ENCODE measurements at regions not wholly inside any gene's neighbourhood (a gene's known extent, or its start where the extent isn't known, plus 50 kb on each side); places are given as distances from the start of the nearest gene placed in this dataset.

- DNase-seq (ENCODE audit: low read depth) = no peak
- TF ChIP-seq CTCF (conservative IDR thresholded peaks at IDR 0.05; ENCODE audit: low read depth, low read length) = no peak
- H3K4me3 ChIP-seq (ENCODE audit: low read depth, low read length) = no peak overlapping the region
Measured at GRCh38 chr16:80151722-80152111, 389.1 kb upstream of the DYNLRB2 start.

- DNase-seq (ENCODE audit: low read depth) = no peak
- no peak for TF ChIP-seq CTCF (conservative IDR thresholded peaks at IDR 0.05; ENCODE audit: low read depth, low read length)
- H3K4me3 ChIP-seq (ENCODE audit: low read depth, low read length) = no peak overlapping the region
Measured at GRCh38 chr16:80150978-80151721, 389.6 kb upstream of the DYNLRB2 start.

GRCh38 chr16:80148826-80149225 lies 392.0 kb upstream of the DYNLRB2 start:
- DNase-seq (ENCODE audit: low read depth) = no peak
- no peak overlapping the region for H3K4me3 ChIP-seq (ENCODE audit: low read depth, low read length)
- no peak for TF ChIP-seq CTCF (conservative IDR thresholded peaks at IDR 0.05; ENCODE audit: low read depth, low read length)

- no peak for TF ChIP-seq CTCF (conservative IDR thresholded peaks at IDR 0.05; ENCODE audit: low read depth, low read length)
- no peak for DNase-seq (ENCODE audit: low read depth)
- H3K4me3 ChIP-seq (ENCODE audit: low read depth, low read length) = no peak overlapping the region
Measured at GRCh38 chr16:80147026-80147655, 393.7 kb upstream of the DYNLRB2 start.

- peak; percentile 35 for DNase-seq (ENCODE audit: low read depth)
- no peak for TF ChIP-seq CTCF (conservative IDR thresholded peaks at IDR 0.05; ENCODE audit: low read depth, low read length)
- H3K4me3 ChIP-seq (ENCODE audit: low read depth, low read length) = no peak overlapping the region
Measured at GRCh38 chr16:80144191-80144590, 396.6 kb upstream of the DYNLRB2 start.

GRCh38 chr16:80142940-80143339 lies 397.9 kb upstream of the DYNLRB2 start:
- no peak overlapping the region for H3K4me3 ChIP-seq (ENCODE audit: low read depth, low read length)
- no peak for DNase-seq (ENCODE audit: low read depth)
- TF ChIP-seq CTCF (conservative IDR thresholded peaks at IDR 0.05; ENCODE audit: low read depth, low read length) = no peak

GRCh38 chr16:80142281-80142680 lies 398.5 kb upstream of the DYNLRB2 start:
- no peak for TF ChIP-seq CTCF (conservative IDR thresholded peaks at IDR 0.05; ENCODE audit: low read depth, low read length)
- DNase-seq (ENCODE audit: low read depth) = no peak
- no peak overlapping the region for H3K4me3 ChIP-seq (ENCODE audit: low read depth, low read length)
